ENCODE measurements at regions not wholly inside any gene's neighbourhood (a gene's known extent, or its start where the extent isn't known, plus 50 kb on each side); places are given as distances from the start of the nearest gene placed in this dataset.

DNA sequence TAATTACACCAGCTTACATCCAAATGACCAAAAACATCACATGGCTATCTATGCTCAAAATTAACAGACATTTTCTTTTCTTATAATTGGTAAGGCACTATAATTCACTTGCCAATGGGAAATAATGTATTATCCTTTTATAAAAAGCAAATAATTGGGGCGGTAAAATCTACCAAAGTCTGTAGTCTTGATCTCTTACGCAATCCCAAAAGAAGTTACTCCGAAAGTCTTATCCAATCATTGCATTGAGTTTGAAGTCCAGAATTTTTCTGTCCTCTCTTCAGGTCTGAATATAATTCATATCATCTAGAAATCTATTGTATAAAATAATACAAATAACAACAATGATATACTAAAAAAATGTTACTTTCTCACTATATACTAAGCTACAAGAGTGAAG lies 273.3 kb upstream of the CADM2 start:
- Histone ChIP-seq H3K4me2 (no peak overlapping the region), H3K79me2 (ENCODE audit: insufficient read depth) (no peaks in the 10 kb centered on the region), H3K4me1 (ENCODE audit: control insufficient read depth in 1 of 2, insufficient read depth in 2 of 2, low read depth in 1 of 2, low read length in 1 of 2) (no peaks in the 10 kb centered on the region), H3K4me3 (ENCODE audit: low read depth in 2 of 2, low read length in 1 of 2) (no peak overlapping the region), H3K27me3 (ENCODE audit: insufficient read depth) (no peaks in the 10 kb centered on the region), H3F3A (replicated peaks; ENCODE audit: insufficient read depth) (no peaks in the 10 kb centered on the region), H3K27ac (ENCODE audit: low read depth in 2 of 2, low read length in 1 of 2) (no peak overlapping the region), H4K20me1 (ENCODE audit: insufficient read depth) (no peaks in the 10 kb centered on the region), H2AFZ (ENCODE audit: low read depth) (no peak overlapping the region), H3K9me3 (no peaks in the 10 kb centered on the region), H3K9me2 (no peaks in the 10 kb centered on the region), H3K9ac (no peak overlapping the region), H3K36me3 (replicated peaks in 1 of 2; ENCODE audit: control insufficient read depth in 1 of 2, insufficient read depth in 2 of 2, low read length in 1 of 2) (no peaks in the 10 kb centered on the region)
- ChIA-PET CTCF (no interaction called here), POLR2A (no interaction called here)
- DNase-seq = no peak
- TF ChIP-seq, protein P1, sequence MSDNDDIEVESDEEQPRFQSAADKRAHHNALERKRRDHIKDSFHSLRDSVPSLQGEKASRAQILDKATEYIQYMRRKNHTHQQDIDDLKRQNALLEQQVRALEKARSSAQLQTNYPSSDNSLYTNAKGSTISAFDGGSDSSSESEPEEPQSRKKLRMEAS (IDR thresholded peaks at IDR 0.05; ENCODE audit: low read depth) = no peak
- TF ChIP-seq TAF1 (IDR thresholded peaks at IDR 0.05; ENCODE audit: borderline replicate concordance, low read depth, low read length) (no peak), USF2 (IDR thresholded peaks at IDR 0.05; ENCODE audit: borderline replicate concordance, low read depth, low read length) (no peak), GABPA (IDR thresholded peaks at IDR 0.05; ENCODE audit: low read depth) (no peak), FOXJ3 (CRISPR knock-in tag; IDR thresholded peaks at IDR 0.05) (no peak), FOSL2 (IDR thresholded peaks at IDR 0.05; ENCODE audit: borderline replicate concordance, low read depth) (no peak), MXI1 (IDR thresholded peaks at IDR 0.05; ENCODE audit: low read depth, low read length) (no peak), MEF2A (IDR thresholded peaks at IDR 0.05; ENCODE audit: borderline replicate concordance, low read depth) (no peak), RCOR1 (IDR thresholded peaks at IDR 0.05; ENCODE audit: low read length) (no peak), FOXM1 (IDR thresholded peaks at IDR 0.05; ENCODE audit: low read depth) (no peak), POLR2AphosphoS5 (IDR thresholded peaks at IDR 0.05; ENCODE audit: low read depth, low read length) (no peak), SIN3A (IDR thresholded peaks at IDR 0.05; ENCODE audit: borderline replicate concordance, low read depth, low read length) (no peak)
- TF ChIP-seq, protein P2, sequence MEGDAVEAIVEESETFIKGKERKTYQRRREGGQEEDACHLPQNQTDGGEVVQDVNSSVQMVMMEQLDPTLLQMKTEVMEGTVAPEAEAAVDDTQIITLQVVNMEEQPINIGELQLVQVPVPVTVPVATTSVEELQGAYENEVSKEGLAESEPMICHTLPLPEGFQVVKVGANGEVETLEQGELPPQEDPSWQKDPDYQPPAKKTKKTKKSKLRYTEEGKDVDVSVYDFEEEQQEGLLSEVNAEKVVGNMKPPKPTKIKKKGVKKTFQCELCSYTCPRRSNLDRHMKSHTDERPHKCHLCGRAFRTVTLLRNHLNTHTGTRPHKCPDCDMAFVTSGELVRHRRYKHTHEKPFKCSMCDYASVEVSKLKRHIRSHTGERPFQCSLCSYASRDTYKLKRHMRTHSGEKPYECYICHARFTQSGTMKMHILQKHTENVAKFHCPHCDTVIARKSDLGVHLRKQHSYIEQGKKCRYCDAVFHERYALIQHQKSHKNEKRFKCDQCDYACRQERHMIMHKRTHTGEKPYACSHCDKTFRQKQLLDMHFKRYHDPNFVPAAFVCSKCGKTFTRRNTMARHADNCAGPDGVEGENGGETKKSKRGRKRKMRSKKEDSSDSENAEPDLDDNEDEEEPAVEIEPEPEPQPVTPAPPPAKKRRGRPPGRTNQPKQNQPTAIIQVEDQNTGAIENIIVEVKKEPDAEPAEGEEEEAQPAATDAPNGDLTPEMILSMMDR (IDR thresholded peaks at IDR 0.05) = no peak
- TF ChIP-seq, protein P3, sequence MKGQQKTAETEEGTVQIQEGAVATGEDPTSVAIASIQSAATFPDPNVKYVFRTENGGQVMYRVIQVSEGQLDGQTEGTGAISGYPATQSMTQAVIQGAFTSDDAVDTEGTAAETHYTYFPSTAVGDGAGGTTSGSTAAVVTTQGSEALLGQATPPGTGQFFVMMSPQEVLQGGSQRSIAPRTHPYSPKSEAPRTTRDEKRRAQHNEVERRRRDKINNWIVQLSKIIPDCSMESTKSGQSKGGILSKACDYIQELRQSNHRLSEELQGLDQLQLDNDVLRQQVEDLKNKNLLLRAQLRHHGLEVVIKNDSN (IDR thresholded peaks at IDR 0.05; ENCODE audit: borderline replicate concordance, low read depth) = no peak
- WGBS (ENCODE audit: low lambda C conversion rate) = 3% methylated on average over 3 of the region's 3 CpGs

- Histone ChIP-seq H3K9ac (no peak overlapping the region), H3K9me2 (no peaks in the 10 kb centered on the region), H2AFZ (ENCODE audit: low read depth) (no peak overlapping the region), H3K4me3 (ENCODE audit: low read depth in 2 of 2, low read length in 1 of 2) (no peak overlapping the region), H3K4me1 (ENCODE audit: control insufficient read depth in 1 of 2, insufficient read depth in 2 of 2, low read depth in 1 of 2, low read length in 1 of 2) (no peaks in the 10 kb centered on the region), H3K79me2 (ENCODE audit: insufficient read depth) (no peaks in the 10 kb centered on the region), H4K20me1 (ENCODE audit: insufficient read depth) (no peaks in the 10 kb centered on the region), H3K27ac (ENCODE audit: low read depth in 2 of 2, low read length in 1 of 2) (no peak overlapping the region), H3F3A (replicated peaks; ENCODE audit: insufficient read depth) (no peaks in the 10 kb centered on the region), H3K4me2 (no peak overlapping the region), H3K9me3 (no peaks in the 10 kb centered on the region), H3K36me3 (replicated peaks in 1 of 2; ENCODE audit: control insufficient read depth in 1 of 2, insufficient read depth in 2 of 2, low read length in 1 of 2) (no peaks in the 10 kb centered on the region), H3K27me3 (ENCODE audit: insufficient read depth) (no peaks in the 10 kb centered on the region)
- POLR2A ChIA-PET = no interaction called here
- CTCF ChIA-PET = no interaction called here
- WGBS (ENCODE audit: low lambda C conversion rate) = 0% methylated on average over 2 of the region's 2 CpGs
- DNase-seq = no peak
- TF ChIP-seq RXRA (IDR thresholded peaks at IDR 0.05; ENCODE audit: borderline replicate concordance, low read depth) (no peak), FOXJ3 (CRISPR knock-in tag; IDR thresholded peaks at IDR 0.05) (no peak), RFX5 (IDR thresholded peaks at IDR 0.05; ENCODE audit: low read length) (no peak), RCOR1 (IDR thresholded peaks at IDR 0.05; ENCODE audit: low read length) (no peak), TCF12 (IDR thresholded peaks at IDR 0.05) (no peak), POLR2AphosphoS5 (IDR thresholded peaks at IDR 0.05; ENCODE audit: low read depth, low read length) (no peak), TEAD4 (IDR thresholded peaks at IDR 0.05; ENCODE audit: borderline replicate concordance, insufficient read depth) (no peak), SIN3A (IDR thresholded peaks at IDR 0.05; ENCODE audit: borderline replicate concordance, low read depth, low read length) (no peak), RAD21 (IDR thresholded peaks at IDR 0.05; ENCODE audit: low read length) (no peak), NRF1 (IDR thresholded peaks at IDR 0.05; ENCODE audit: low read depth, low read length) (no peak)
- TF ChIP-seq, protein P4, sequence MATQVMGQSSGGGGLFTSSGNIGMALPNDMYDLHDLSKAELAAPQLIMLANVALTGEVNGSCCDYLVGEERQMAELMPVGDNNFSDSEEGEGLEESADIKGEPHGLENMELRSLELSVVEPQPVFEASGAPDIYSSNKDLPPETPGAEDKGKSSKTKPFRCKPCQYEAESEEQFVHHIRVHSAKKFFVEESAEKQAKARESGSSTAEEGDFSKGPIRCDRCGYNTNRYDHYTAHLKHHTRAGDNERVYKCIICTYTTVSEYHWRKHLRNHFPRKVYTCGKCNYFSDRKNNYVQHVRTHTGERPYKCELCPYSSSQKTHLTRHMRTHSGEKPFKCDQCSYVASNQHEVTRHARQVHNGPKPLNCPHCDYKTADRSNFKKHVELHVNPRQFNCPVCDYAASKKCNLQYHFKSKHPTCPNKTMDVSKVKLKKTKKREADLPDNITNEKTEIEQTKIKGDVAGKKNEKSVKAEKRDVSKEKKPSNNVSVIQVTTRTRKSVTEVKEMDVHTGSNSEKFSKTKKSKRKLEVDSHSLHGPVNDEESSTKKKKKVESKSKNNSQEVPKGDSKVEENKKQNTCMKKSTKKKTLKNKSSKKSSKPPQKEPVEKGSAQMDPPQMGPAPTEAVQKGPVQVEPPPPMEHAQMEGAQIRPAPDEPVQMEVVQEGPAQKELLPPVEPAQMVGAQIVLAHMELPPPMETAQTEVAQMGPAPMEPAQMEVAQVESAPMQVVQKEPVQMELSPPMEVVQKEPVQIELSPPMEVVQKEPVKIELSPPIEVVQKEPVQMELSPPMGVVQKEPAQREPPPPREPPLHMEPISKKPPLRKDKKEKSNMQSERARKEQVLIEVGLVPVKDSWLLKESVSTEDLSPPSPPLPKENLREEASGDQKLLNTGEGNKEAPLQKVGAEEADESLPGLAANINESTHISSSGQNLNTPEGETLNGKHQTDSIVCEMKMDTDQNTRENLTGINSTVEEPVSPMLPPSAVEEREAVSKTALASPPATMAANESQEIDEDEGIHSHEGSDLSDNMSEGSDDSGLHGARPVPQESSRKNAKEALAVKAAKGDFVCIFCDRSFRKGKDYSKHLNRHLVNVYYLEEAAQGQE (IDR thresholded peaks at IDR 0.05; ENCODE audit: low read depth, low read length) = no peak
These were observed 266.5 kb upstream of the CADM2 start for GRCh38 chr3:84692261-84692660.
